Cardiac muscle cell (in vitro differentiated cells and primary cell): ENCODE measurements at regions not wholly inside any gene's neighbourhood (a gene's known extent, or its start where the extent isn't known, plus 50 kb on each side); places are given as distances from the start of the nearest gene placed in this dataset.
A peak's percentile ranks its signal among the peaks of the same experiment; 100 is the strongest.

Source experiments
- DNase-seq, 2 donors: peaks; one replicate each; pipeline versions ENCODE4 v3.0.0 to v3.0.0-alpha.2; 2010 to 2017; ENCODE audit warnings: low read depth in 1 of 2, low spot score in 1 of 2
- H3K27ac ChIP-seq: fragments of 200-600 bp; sonication (generic); 2 replicates; pipeline ENCODE4 v1.5.1; 2016
- H3K27me3 ChIP-seq: fragments of 200-600 bp; sonication (generic); 2 replicates; pipeline ENCODE4 v1.6.0; 2016; ENCODE audit warnings: control low read depth
- H3K36me3 ChIP-seq: fragments of 200-600 bp; sonication (generic); 2 replicates; pipeline ENCODE4 v1.5.1; 2016; ENCODE audit warnings: control low read depth
- H3K4me1 ChIP-seq: fragments of 200-600 bp; sonication (generic); 2 replicates; pipeline ENCODE4 v1.8.1; 2017; ENCODE audit warnings: low read depth, mild to moderate bottlenecking, mixed run types
- H3K4me3 ChIP-seq: fragments of 200-600 bp; sonication (generic); 2 replicates; pipeline ENCODE4 v1.5.1; 2016; ENCODE audit warnings: mild to moderate bottlenecking
- H3K9me3 ChIP-seq: fragments of 200-600 bp; sonication (generic); 2 replicates; pipeline ENCODE4 v1.5.1; 2017; ENCODE audit warnings: low read depth, mild to moderate bottlenecking, control low read depth
- TF ChIP-seq, protein P1 (sequence below): IDR thresholded peaks from 2 replicates; pipeline ENCODE4 v1.5.1; 2012; ENCODE audit warnings: low read depth, mild to moderate bottlenecking, low read length

DNA sequence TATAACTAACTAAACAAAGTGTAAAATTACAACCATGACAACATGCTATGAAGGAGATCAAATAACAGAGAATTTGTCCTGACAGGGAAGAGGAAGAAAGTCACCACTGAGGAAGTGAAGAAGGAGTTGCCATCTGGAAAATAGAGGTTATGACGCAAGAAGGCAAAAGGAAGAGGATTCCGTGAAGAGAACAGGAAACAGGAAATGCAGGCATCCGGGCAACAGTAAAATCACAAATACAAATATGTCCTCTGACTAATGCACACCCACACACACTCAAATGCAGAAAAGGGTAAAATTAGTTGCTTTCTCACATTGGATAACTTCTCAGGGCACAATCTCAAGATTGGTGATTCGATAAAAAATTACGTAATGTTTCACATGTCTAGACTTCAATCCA, 278.4 kb downstream of the TMX3 start:
- no peaks in the 10 kb centered on the region for H3K27me3 ChIP-seq
- peak in 1 of 2 donors; percentile 75 for DNase-seq
- no peak overlapping the region for H3K27ac ChIP-seq
- no peaks in the 10 kb centered on the region for H3K9me3 ChIP-seq
- H3K36me3 ChIP-seq, result no peaks in the 10 kb centered on the region
- TF ChIP-seq, protein P1, sequence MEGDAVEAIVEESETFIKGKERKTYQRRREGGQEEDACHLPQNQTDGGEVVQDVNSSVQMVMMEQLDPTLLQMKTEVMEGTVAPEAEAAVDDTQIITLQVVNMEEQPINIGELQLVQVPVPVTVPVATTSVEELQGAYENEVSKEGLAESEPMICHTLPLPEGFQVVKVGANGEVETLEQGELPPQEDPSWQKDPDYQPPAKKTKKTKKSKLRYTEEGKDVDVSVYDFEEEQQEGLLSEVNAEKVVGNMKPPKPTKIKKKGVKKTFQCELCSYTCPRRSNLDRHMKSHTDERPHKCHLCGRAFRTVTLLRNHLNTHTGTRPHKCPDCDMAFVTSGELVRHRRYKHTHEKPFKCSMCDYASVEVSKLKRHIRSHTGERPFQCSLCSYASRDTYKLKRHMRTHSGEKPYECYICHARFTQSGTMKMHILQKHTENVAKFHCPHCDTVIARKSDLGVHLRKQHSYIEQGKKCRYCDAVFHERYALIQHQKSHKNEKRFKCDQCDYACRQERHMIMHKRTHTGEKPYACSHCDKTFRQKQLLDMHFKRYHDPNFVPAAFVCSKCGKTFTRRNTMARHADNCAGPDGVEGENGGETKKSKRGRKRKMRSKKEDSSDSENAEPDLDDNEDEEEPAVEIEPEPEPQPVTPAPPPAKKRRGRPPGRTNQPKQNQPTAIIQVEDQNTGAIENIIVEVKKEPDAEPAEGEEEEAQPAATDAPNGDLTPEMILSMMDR, result no peak
- H3K4me1 ChIP-seq, result no peaks in the 10 kb centered on the region
- no peak overlapping the region for H3K4me3 ChIP-seq

DNA sequence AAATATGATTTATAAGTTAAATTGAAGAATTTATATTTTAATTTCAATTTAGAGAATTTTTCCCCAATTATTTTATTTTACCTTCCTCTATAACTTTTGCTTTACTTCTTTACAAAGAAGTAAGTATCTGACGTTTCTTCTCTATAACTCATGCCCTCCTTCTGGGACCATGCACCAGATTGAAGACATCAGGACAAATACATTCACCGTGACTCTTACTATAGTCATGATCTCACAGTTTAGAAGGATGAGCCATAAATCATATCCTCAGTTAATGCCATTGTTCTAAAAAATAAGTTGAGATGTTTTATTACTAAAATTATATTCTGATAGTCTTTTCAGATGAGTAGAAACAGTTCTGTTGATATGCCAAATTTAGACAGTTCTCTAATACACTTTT, 279.3 kb downstream of the TMX3 start:
- TF ChIP-seq, protein P1, result no peak
- no peaks in the 10 kb centered on the region for H3K36me3 ChIP-seq
- H3K27me3 ChIP-seq, result no peaks in the 10 kb centered on the region
- H3K27ac ChIP-seq, result no peak overlapping the region
- no peaks in the 10 kb centered on the region for H3K4me1 ChIP-seq
- H3K4me3 ChIP-seq, result no peak overlapping the region
- no peaks in the 10 kb centered on the region for H3K9me3 ChIP-seq
- no peak for DNase-seq

DNA sequence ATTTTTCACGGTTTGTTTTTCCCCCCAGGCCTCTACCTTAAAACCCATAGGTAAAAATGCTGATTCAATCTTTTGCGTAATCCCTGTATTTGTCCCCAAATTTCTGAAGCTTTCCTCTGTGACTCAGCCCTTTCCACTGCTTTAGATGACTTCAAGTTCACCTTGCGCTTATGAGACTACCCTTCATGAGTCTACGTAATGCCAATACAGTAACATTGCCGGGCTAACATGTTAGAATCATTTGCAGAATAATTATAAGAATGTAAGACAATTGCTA, 283.0 kb downstream of the TMX3 start:
- Histone ChIP-seq H3K27ac (no peak overlapping the region), H3K9me3 (no peaks in the 10 kb centered on the region), H3K4me3 (no peak overlapping the region), H3K4me1 (no peaks in the 10 kb centered on the region), H3K27me3 (no peaks in the 10 kb centered on the region), H3K36me3 (no peaks in the 10 kb centered on the region)
- no peak for DNase-seq
- TF ChIP-seq, protein P1, result no peak

DNA sequence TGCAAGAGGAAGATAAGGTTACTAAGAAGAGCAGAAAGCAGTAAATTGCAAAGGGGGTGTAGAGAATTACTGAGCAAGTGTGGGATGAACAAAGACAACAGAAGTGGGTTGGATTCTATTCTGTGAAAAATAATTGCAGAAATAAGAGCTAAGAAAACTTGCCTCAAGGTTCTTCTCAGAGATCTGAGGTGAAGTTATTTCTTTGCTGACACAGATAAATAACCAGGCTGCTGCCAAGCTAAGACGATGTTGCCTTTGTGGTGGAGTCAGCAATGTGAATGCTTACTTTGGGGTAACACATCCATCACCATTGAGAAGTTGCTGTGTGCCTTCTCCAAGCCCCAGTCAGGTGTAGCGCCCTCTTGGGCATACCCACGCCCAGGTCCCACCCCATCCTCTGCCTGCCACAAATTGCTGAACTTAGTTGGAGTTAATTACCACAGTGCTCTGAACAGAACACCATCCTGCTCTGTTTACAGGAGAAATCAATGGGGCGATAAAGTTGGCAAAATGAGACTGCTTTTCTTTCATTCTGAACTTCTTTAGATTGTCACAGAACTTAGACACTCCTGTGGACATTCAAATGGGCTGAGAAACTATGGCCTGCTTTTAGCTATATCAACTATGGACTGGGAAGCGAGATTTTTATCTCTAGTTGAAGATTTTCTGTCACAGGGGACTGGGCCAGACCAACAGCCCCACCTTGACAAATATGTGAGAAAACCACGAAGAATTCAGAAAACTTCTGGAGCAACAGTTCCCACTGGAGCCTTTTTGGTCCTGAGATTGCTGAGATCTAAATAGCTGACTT, 283.6 kb downstream of the TMX3 start:
- Histone ChIP-seq H3K27ac (no peak overlapping the region), H3K9me3 (no peaks in the 10 kb centered on the region), H3K36me3 (no peaks in the 10 kb centered on the region), H3K4me1 (no peaks in the 10 kb centered on the region), H3K27me3 (no peaks in the 10 kb centered on the region), H3K4me3 (no peak overlapping the region)
- no peak for DNase-seq
- TF ChIP-seq, protein P1, result no peak

DNA sequence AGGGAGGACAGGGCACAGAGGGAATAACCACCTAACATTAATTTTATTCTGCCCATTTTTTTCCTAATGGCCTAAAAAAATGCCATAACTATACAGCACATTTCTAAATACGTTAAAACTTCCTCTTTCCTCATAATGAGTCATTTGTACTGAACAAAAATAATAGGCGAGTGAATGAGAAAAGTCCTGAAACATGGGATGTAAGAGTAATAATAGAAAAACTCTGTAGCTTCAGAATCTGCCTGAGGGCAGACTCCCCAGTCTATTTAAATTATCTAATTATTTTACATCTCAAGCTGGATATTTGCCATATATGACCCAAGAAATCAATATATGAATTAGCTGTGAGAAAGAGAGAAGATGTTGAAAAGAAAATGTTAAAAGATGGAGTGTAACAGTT, 285.1 kb downstream of the TMX3 start:
- Histone ChIP-seq H3K4me1 (no peaks in the 10 kb centered on the region), H3K4me3 (no peak overlapping the region), H3K27me3 (no peaks in the 10 kb centered on the region), H3K36me3 (no peaks in the 10 kb centered on the region), H3K9me3 (no peaks in the 10 kb centered on the region), H3K27ac (no peak overlapping the region)
- TF ChIP-seq, protein P1, result no peak
- DNase-seq, result no peak

DNA sequence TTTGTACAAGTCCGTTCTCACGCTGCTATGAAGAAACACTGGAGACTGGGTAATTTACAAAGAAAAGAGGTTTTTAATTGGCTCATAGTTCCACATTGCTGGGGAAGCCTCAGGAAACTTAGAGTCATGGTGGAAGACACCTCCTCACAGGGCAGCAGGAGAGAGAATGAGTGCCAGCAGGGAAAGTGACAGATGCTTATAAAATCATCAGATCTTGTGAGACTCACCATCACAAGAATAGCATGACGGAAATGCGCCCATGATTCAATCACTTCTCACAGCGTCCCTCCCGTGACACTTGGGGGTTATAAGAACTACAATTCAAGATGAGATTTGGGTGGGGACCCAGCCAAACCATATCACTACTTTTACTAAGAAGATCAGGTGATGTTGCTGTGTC, 285.8 kb downstream of the TMX3 start:
- no peaks in the 10 kb centered on the region for H3K4me1 ChIP-seq
- H3K27me3 ChIP-seq, result no peaks in the 10 kb centered on the region
- no peak overlapping the region for H3K4me3 ChIP-seq
- TF ChIP-seq, protein P1, result no peak
- H3K27ac ChIP-seq, result no peak overlapping the region
- DNase-seq, result no peak
- H3K9me3 ChIP-seq, result no peaks in the 10 kb centered on the region
- no peaks in the 10 kb centered on the region for H3K36me3 ChIP-seq
